NCI-H1048 (cell line): ENCODE measurements at regions not wholly inside any gene's neighbourhood (a gene's known extent, or its start where the extent isn't known, plus 50 kb on each side); places are given as distances from the start of the nearest gene placed in this dataset.
"Not testable (repeated sequence)": the region's sequence is repeated elsewhere in the genome, so short reads cannot be mapped to it uniquely, and the experiment has no call there.

ENCODE experiments used
- DNase-seq: peaks from one replicate; lab custom pipeline; 2025; lab: John Stamatoyannopoulos, UW

DNA sequence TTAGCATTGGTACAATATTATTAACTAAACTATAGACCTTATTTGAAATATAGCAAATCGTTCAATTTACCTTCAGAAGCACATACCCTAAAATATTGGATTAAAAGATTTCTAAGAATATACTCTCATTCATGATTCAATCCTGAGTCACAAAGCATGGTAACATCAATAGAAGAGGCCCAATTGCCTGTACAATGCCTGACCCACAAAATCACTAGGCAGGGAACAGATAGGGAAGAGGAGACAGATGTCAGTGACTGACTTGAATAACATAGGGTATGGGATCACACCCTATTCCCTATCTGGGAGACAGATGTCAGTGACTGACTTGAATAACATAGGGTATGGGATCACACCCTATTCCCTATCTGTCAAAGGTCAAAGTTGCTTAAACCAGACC is 611.6 kb upstream of the VRK2 start:
- no peak for DNase-seq

DNA sequence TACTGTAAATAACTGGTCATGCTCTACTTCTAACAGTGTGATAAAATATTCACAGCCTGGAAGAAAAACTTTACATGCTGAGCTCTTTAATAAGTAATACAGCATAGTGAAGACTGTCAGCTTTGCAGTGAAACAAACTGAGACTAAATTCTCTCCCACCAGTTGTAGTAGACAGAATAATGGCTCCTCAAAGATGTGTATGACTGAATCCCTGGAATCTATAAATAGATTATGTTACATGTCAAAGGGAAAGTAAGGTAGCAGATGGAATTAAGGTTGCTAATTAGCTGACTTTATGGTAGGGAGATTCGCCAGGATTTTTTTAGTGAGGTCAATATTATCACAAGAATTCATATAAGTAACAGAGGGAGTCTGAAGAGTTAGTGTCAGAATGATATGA is 609.5 kb upstream of the VRK2 start:
- no peak for DNase-seq

DNA sequence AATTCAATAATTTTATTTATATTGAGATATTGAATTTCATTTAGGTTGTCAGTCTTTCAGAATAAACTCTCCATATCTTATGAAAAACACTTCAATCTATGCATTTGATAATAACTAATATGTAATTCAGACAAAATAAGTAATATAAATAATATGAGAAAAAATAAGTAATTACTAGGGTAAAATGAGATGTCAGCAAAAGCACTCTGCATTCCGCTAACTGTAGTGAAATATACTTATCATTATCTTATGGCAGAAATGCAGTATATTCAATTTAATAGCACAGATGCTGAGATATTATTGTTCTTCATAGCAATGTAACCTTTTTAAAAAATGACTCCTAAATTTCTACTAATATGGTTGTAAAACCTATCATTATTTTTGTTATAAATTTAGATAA is 606.2 kb upstream of the VRK2 start:
- no peak for DNase-seq

DNA sequence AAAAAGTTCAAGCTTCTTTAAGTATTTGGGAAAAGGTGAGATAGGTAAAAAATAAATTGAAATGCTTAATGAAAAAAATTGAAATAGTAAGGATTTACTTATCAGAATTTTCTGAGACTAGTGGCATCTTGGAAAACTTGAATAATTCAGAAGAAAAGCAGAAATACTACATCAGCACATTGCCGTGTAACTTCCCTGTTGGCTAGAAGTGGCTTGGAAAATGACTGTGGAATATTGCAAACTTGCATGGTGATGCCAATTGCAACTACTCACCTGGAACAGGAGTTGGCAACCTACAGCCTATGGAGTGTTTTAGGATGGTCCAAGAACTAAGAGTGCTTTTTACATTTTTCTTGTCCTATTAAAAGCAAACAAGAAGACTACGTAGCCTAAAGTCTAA is 603.5 kb upstream of the VRK2 start:
- DNase-seq, result no peak

DNA sequence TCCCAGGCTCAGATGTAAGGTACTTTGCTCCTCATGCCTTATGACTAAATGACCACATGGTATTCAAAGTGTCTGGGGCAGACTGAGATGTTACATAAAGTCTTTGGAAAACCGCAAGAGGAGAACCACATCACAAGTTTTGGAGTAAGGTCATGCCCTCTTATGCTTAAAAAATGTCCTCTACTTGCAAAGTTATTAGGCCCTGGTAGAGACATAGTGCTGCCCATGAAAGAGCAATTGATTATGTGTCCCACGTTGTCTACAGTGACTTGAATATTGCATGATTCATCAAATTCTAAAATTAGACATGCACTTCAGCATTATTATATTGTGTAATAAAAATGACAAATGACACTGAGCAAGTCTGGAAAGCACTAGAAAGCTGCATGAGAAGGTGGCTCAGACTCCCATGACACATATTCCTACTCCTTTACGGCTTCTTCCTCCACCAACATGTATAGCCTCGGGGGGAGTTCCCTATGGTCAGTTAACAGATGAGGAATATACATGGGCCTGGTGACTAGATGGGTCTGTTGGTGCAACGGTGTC is 602.6 kb upstream of the VRK2 start:
- DNase-seq, result no peak

DNA sequence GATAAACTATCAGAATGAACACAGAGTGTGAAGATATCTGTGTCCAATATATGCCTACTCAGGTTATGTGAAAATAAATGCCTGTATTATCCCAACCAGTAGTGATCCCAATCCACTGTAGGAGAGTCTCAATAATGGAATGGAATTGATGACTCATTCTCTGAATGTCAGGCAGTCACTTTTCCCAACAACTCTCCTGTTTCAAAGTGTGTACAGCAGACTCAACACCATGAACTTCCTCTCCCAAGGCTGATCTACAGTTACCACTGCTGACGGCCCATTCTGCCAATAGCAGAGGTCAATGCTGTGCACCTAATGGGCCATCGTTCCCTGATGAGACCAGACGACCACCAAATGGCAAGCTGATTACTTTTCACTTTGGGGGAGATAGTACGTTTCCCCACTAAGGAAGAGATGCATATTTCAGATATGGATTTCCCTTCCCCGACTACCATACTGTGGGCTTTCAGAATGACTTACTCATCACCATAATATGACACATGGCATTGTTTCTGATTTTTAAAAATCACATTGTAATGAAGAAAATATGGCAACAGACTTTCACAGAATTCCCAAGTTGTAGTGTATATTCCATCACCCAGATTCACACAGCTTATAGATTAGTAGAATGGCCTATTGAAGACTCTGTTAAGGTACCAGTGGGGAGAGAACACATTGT is 601.7 kb upstream of the VRK2 start:
- no peak for DNase-seq

DNA sequence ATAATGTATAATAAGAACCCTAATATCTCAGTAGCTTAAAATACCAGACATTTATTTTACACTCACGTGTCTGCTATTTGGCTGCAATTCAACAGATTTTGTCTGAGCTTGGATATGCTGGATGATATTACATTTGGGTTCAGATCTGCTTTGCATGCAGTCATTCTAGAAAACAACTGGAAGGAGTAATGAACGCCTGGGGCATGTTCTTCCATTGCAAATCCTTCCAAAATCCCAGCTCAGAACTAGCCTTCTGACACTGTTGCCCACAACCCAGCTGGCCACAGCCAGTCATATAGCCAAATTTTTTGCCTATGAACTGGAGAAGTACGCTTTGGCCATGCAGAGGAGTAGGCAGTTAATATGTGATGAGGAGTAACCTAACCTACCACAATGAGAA is 597.8 kb upstream of the VRK2 start:
- DNase-seq, result no peak

DNA sequence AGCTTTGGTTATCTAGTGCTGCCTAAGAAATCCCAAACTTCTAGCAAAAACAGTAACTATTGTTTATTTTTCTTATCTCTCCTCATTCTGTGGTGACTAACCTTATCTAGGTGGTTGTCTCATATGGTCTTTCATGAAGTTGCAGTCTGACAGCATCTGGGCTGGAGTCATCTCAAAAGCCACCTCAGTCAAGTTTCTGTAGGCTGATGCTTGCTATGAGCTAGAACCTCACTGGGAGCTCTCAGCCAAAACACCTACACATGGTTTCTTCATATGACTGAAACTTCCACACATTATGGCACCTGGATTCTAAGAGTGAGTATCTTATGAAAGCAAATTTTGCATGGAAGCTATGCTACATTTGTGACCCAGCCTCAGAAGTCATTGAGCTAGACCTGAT is 596.4 kb upstream of the VRK2 start:
- no peak for DNase-seq

DNA sequence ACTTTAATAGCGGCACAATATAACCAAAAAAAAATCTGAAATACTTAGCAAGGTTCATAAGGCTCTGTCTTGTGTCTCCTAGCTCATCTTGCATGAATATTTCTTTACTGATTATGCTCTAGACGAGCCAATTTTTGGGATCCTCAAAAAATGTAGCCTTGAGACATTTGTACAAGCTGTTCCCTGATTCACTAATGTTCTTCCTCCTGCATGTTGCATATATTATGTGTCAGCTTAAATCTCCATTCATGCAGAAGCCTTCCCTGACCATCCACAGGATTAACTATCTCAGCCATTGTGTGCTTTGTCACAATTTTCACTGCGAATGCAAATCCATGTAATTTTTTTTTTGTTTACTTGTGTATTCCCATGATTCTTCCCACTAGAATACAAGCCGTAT is 594.0 kb upstream of the VRK2 start:
- no peak for DNase-seq

DNA sequence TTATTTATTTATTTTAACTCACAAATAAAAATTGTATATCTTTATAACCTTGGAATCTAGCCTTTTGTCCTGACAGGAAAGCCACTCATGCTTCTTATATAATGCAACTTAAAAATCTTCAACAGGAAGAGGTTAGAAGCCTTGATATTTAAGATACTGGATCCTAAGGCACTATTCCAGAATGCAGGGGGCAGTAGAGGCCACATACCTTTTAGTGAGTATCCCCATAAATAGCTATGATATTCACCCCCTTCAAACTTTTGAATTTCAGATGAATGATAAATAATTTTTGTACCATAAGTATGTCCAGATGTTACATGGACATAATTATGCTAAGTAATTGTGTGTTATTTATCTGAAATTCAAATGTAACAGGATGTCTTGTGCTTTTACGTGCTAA is 592.7 kb upstream of the VRK2 start:
- DNase-seq, result no peak

DNA sequence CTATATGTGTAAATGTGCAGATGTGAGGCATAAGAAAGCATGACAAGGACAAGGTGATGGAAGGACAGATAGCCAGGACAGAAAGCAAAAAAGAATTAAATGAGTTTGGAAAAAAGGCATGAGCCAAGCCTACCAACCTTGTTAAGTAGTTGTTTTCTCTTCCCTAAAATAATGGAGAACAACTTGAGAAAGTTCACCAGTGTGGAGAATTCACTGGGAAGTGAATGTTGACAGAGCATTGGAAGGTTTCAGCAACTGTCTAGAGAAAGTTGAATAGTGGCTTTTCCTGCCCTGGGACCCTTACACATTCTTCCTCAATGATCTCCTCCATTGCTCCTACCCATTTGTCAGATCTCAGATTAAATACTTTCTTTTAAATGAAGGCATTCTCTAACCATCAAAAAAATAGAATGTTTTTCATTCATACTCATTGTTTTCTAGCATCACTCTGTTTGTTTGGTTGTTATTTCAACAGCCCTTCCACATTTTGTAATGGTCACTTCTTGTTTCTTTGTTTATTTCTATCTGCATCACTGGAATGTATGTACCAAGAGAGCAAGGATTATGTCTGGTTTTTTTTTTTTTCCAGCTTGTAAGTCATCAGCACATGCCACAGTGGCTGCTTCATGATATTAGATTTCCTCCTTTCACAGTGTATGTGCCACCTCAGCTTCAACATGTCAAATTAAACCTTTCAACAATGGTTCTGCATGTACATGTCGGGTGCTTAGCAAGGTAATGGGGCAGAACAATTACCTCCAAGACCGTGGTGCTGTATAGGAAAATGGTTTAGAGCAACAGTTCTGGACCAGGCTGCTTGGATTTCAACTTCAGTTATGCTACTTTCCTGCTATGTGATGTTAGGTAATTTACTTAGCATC is 586.0 kb upstream of the VRK2 start:
- DNase-seq, result no peak

DNA sequence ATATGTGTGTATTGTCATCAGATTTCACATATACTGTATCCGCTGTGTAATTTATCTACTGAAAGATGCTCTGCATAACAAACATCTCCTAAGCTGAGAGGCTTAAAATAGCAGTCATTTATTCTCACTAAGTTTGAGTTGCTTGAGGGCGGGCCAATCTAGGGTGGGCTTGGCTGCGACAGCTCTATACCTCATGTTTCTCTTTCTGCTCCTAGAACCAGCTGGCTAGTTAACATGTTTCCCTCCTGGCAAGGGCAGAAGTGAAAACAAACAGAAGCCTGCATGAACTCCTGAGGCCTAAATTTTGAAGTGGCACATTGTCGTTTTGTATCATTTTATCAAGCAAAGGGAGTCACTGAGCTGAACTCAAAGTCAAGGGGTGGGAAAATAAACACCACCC is 585.0 kb upstream of the VRK2 start:
- DNase-seq, result no peak

DNA sequence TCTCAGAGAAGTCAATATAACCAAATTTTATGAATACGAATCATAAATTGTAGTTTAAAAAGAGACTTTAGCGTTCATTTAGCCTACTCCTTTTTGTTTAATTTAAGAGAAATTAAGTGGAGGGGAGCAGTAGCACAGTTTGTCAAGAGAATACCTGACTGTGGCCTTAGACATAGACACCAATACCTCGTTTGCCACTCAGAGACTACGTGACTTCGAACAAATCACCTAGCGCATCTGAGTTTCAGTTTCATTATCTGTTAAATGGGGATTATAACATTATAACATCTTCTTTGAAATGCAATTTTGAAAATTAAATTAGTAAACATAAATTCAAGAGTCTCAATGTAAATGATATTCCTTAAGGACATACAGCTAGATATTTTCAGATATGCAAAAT is 581.5 kb upstream of the VRK2 start:
- no peak for DNase-seq

DNA sequence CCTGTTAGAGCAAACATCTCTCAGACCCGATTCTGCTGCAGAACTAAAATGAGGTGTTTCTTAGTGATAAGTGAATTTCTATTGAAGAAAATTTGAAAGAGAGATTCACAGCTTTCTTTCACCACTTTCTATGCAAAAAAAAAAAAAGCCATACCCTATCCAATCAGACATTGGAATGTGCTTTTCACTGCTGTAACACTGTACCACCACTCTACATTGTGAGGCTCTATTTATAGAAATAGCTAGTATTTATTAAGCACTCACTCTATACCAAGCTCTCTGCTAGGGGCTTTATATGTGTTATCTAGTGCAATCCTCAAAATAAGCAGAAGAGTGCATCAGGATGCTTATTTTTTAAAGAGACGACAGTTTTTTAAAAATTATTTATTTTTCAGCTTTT is 580.6 kb upstream of the VRK2 start:
- no peak for DNase-seq

DNA sequence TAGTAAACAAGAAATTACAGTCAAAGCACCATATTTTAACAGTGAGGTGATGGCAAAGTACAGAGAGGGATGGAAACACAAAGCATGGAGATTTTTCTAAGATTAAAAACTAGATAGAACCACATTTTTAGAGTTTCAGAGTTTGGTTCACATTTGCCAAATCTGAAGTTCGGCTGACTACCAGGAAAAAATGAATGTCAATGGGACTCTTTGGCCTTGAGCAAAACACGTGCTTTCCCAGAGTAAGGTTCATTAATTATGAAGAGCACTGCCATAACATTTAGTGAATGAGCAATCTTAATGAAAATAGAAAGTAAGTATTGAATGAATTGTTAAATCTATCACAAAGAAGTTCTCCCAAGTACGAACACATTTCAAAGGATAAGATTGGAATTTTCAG is 571.2 kb upstream of the VRK2 start:
- no peak for DNase-seq

DNA sequence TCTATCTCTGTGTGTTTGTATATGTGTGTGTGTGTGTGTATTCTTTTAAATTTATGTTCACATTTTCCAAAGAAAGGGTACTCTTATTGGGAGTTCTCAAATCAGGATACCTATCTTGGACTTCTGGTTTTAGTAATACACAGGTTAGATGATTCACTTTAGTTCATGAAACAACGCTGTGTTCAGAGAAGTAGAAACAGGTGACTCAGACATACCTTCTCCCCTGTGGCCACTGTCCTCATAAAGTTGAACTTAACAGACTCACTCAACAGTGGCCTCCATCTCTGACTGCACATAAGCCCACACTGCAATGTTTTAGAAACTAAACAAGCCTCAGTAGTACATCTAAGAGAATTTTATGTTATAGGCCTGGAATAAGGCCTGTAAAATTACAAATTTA is 566.6 kb upstream of the VRK2 start:
- no peak for DNase-seq

DNA sequence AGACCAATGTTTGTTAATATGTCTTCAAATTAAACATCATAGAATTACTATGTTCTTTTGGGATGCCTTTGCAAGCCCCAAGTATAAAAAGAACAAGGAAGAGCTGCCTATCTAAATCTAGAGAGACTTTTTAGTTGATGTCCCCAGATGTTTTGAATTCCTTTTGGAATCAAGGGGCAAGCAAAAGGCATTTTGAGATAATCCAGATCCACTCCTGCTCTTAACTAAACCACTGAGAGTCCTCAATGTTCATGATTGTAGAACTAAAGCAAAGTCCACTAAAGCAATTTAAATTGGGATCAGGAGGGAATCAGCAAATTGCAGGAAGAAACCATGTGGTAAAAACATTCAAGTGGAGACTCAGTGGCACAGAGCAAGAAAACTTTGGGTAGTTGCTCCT is 558.5 kb upstream of the VRK2 start:
- no peak for DNase-seq

DNA sequence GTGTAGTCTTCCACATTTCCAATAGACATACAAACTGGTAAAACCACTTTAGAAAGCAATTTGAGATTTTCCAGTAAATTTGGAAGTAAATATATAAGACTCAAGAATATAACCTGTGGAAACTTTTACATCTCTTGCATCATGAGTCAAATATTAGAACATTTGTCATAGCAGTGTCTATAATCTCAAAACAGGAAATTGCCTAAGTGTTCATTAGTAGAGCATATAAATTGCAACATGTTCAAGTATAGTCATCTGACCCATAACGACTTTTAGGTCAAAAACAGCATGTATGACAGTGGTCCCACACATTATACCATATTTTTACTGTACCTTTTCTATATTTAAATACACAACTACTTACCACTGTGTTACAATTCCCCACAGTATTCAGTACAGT is 555.9 kb upstream of the VRK2 start:
- DNase-seq, result no peak

DNA sequence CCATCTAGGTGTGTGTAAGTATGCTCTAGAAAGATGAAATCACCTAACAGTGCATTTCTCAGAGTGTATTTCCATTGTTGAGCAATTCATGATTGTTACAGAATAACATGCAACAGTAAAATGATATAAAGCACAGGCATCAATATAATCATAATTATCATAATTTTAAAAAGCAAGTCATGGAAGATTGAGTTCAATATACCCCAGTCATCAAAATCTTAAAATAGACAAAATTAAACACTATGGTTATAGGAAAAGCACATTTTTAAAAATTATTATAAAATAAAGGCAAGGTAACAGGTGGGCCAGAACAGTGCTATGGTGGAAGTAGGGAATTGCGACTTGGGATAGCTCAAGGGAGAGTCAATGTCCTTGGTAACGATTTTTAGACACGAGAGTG is 555.4 kb upstream of the VRK2 start:
- DNase-seq, result no peak

DNA sequence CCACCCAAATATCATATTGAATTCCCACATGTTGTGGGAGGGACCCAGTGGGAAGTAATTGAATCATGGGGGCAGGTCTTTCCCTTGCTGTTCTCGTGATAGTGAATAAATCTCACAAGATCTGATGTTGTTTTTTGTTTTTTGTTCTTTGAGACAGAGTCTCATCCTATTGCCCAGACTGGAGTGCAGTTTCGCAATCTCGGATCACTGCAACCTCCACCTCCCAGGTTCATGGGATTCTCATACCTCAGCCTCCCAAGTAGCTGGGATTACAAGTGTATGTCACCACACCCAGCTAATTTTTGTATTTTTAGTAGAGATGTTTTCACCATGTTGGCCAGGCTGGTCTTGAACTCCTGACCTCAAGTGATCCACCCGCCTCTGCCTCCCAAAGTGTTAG is 552.6 kb upstream of the VRK2 start:
- DNase-seq, result not testable (repeated sequence)

DNA sequence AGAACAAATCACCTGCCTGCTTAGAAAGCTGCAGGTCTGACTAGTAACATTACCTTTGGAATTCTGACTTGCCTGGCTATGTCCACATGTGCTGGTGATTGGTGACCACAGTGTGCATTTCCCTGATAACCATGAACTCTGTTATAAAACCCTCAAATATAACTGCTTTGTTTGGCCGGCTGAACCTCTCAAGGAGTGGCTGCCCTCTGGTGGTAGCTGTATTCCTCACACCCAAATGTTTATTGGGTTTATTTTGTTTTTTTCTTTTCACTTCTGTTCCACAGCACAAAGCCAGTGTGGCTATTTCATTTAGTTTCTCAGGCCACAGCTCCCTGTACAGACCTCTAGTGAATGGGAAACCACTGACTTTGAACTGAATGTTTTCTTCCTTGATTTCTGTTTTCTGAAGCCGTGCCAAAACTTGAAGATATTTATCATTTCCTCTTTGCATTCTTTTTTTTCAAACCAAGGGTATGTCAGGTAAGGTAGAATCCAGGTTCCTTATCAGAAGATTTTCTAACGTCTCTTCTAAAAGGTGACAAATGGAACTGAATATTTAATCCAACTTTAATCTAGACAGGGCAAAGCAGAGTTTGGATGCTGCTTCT is 549.0 kb upstream of the VRK2 start:
- peak; percentile 38 for DNase-seq

DNA sequence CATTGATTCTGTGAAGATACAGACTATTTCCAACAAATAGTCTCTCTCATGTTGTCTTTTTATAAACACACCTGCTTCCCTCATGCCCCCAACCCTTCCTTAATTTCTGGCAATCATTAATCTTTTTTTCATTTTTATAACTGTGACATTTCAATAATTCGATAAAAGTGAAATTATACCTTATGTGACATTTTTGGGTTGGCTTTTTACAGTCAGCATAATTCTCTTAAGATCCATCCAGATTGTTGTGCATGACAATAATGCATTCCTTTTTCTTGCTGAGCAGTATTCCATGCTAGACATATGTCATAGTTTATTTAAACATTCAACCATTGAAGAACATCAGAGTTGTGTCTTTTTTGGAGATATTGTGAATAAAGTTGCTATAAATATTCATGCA is 541.8 kb upstream of the VRK2 start:
- no peak for DNase-seq

DNA sequence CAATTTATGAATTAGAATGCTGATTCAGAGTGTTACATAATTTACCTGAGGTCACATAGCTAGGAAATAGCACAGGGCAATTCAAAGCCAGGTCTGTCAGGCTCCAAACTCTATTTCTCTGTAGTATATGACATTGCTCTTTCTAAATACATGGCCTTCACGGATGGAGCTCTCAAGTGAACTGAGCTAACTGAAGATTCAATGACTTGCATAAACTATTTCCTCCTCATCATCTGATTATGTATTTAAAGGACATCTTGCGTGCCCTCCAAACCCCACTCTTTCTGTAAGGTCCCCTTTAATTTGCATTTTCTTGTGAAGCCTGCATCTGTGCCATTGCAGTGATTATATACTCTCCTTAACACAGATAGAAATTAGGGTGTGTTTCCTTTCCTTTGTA is 537.4 kb upstream of the VRK2 start:
- DNase-seq, result no peak
